ENCODE measurements at regions not wholly inside any gene's neighbourhood (a gene's known extent, or its start where the extent isn't known, plus 50 kb on each side); places are given as distances from the start of the nearest gene placed in this dataset.

GRCh38 chr14:30251557-30252100 is 307.3 kb upstream of the G2E3 start:
- Histone ChIP-seq H3K4me1 (ENCODE audit: insufficient read depth, low read length) (no peaks in the 10 kb centered on the region), H3K27ac (ENCODE audit: low read depth, low read length) (no peak overlapping the region), H3K79me2 (ENCODE audit: insufficient read depth, low read length) (no peaks in the 10 kb centered on the region), H3K9ac (ENCODE audit: low read length) (no peak overlapping the region), H3K36me3 (ENCODE audit: insufficient read depth, low read length) (no peaks in the 10 kb centered on the region), H4K20me1 (ENCODE audit: insufficient read depth, low read length) (no peaks in the 10 kb centered on the region), H3K4me3 (ENCODE audit: insufficient read depth, low read depth, low read length) (no peak overlapping the region), H3K27me3 (ENCODE audit: insufficient read depth, low read length) (no peaks in the 10 kb centered on the region), H3K4me2 (ENCODE audit: low read length) (no peak overlapping the region), H2AFZ (ENCODE audit: low read depth, low read length) (no peak overlapping the region), H3K9me3 (ENCODE audit: insufficient read depth, low read depth, low read length) (no peaks in the 10 kb centered on the region)
- Mint-ChIP-seq H3K36me3 (ENCODE audit: low read depth, unreplicated experiment) (no peaks in the 10 kb centered on the region), H3K27ac (ENCODE audit: unreplicated experiment) (no peak overlapping the region), H3K9me3 (ENCODE audit: unreplicated experiment) (peaks cover 6% of the 10 kb centered on the region), H3K27me3 (ENCODE audit: low read depth, unreplicated experiment) (no peaks in the 10 kb centered on the region), H3K4me3 (ENCODE audit: unreplicated experiment) (no peak overlapping the region), H3K4me1 (ENCODE audit: low read depth, unreplicated experiment) (peaks cover 4% of the 10 kb centered on the region)
- TF ChIP-seq EZH2 (IDR thresholded peaks at IDR 0.05; ENCODE audit: insufficient read depth, low read length) (no peak), CTCF (IDR thresholded peaks at IDR 0.05; ENCODE audit: insufficient read depth, low read depth, low read length) (no peak)
- DNase-seq (ENCODE audit: low read depth) (no peak), FAIRE-seq (no peak)

- Mint-ChIP-seq H3K27ac (ENCODE audit: unreplicated experiment) (no peak overlapping the region), H3K4me1 (ENCODE audit: low read depth, unreplicated experiment) (peaks cover 4% of the 10 kb centered on the region), H3K36me3 (ENCODE audit: low read depth, unreplicated experiment) (no peaks in the 10 kb centered on the region), H3K4me3 (ENCODE audit: unreplicated experiment) (no peak overlapping the region), H3K27me3 (ENCODE audit: low read depth, unreplicated experiment) (no peaks in the 10 kb centered on the region), H3K9me3 (ENCODE audit: unreplicated experiment) (peaks cover 11% of the 10 kb centered on the region)
- TF ChIP-seq CTCF (IDR thresholded peaks at IDR 0.05; ENCODE audit: insufficient read depth, low read depth, low read length), result no peak
- no peak for TF ChIP-seq EZH2 (IDR thresholded peaks at IDR 0.05; ENCODE audit: insufficient read depth, low read length)
- H3K9me3 ChIP-seq (ENCODE audit: insufficient read depth, low read depth, low read length), result no peaks in the 10 kb centered on the region
- H3K4me1 ChIP-seq (ENCODE audit: insufficient read depth, low read length), result no peaks in the 10 kb centered on the region
- H3K36me3 ChIP-seq (ENCODE audit: insufficient read depth, low read length), result no peaks in the 10 kb centered on the region
- H3K4me3 ChIP-seq (ENCODE audit: insufficient read depth, low read depth, low read length), result no peak overlapping the region
- no peak for FAIRE-seq
- H3K79me2 ChIP-seq (ENCODE audit: insufficient read depth, low read length), result no peaks in the 10 kb centered on the region
- H3K9ac ChIP-seq (ENCODE audit: low read length), result no peak overlapping the region
- H2AFZ ChIP-seq (ENCODE audit: low read depth, low read length), result no peak overlapping the region
- H3K4me2 ChIP-seq (ENCODE audit: low read length), result no peak overlapping the region
- H3K27ac ChIP-seq (ENCODE audit: low read depth, low read length), result no peak overlapping the region
- H4K20me1 ChIP-seq (ENCODE audit: insufficient read depth, low read length), result no peaks in the 10 kb centered on the region
- peak; percentile 17 for DNase-seq (ENCODE audit: low read depth)
- no peaks in the 10 kb centered on the region for H3K27me3 ChIP-seq (ENCODE audit: insufficient read depth, low read length)
Measured at GRCh38 chr14:30252151-30252550, 306.8 kb upstream of the G2E3 start.

DNA sequence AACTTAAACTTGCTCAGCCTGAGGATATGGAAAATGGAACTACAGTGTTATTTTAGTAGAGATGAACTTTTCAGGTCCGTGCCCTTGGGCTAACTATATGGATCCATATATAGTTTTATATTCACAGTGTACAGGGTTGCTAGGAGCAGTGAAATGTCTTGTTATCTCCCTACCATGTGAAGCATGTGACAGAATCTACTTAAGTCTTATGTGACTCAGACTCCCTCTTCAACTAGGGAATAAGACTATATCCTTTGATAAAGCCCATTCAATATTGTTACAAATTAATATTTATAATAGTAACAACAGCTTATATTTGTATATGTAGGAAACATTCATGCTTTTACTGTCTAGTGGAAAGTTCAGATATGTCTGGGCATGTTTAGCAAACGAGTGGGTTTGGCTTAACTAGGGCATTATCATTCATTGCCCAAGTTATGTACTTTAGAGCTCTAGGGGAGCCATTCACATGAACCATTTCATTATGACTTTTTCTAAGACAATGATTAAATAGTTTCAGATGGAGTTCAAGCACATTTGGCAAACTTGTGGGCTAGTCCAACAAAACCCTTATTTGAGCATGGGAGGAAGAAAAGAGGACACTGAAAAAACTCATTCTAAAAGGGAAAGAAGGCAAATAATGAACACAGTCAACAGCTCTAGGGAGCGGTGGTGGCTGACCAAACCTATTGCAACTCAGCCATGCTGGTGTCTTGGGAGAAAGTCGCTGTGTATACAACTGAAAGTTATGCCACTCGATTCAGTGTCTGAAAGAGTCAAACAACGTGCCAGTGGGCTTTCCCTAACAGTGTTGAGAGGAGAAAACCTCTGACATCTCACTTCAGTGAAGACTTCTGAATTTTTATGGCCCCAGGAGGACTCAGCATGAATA is 305.9 kb upstream of the G2E3 start:
- Histone ChIP-seq H3K4me3 (ENCODE audit: insufficient read depth, low read depth, low read length) (no peak overlapping the region), H3K27me3 (ENCODE audit: insufficient read depth, low read length) (no peaks in the 10 kb centered on the region), H3K27ac (ENCODE audit: low read depth, low read length) (no peak overlapping the region), H3K9me3 (ENCODE audit: insufficient read depth, low read depth, low read length) (no peaks in the 10 kb centered on the region), H3K4me1 (ENCODE audit: insufficient read depth, low read length) (no peaks in the 10 kb centered on the region), H3K9ac (ENCODE audit: low read length) (no peak overlapping the region), H4K20me1 (ENCODE audit: insufficient read depth, low read length) (no peaks in the 10 kb centered on the region), H3K4me2 (ENCODE audit: low read length) (no peak overlapping the region), H3K36me3 (ENCODE audit: insufficient read depth, low read length) (no peaks in the 10 kb centered on the region), H2AFZ (ENCODE audit: low read depth, low read length) (no peak overlapping the region), H3K79me2 (ENCODE audit: insufficient read depth, low read length) (no peaks in the 10 kb centered on the region)
- H3K4me1 Mint-ChIP-seq (ENCODE audit: low read depth, unreplicated experiment), result peaks cover 4% of the 10 kb centered on the region
- no peak for TF ChIP-seq CTCF (IDR thresholded peaks at IDR 0.05; ENCODE audit: insufficient read depth, low read depth, low read length)
- no peak for TF ChIP-seq EZH2 (IDR thresholded peaks at IDR 0.05; ENCODE audit: insufficient read depth, low read length)
- DNase-seq (ENCODE audit: low read depth) (peak; percentile 41), FAIRE-seq (no peak)
- no peak overlapping the region for H3K4me3 Mint-ChIP-seq (ENCODE audit: unreplicated experiment)
- no peaks in the 10 kb centered on the region for H3K36me3 Mint-ChIP-seq (ENCODE audit: low read depth, unreplicated experiment)
- peaks cover 11% of the 10 kb centered on the region for H3K9me3 Mint-ChIP-seq (ENCODE audit: unreplicated experiment)
- H3K27me3 Mint-ChIP-seq (ENCODE audit: low read depth, unreplicated experiment), result no peaks in the 10 kb centered on the region
- peak overlapping the region; percentile 35 for H3K27ac Mint-ChIP-seq (ENCODE audit: unreplicated experiment)

Measured in astrocyte (in vitro differentiated cells and primary cell).